ENCODE measurements at regions not wholly inside any gene's neighbourhood (a gene's known extent, or its start where the extent isn't known, plus 50 kb on each side); places are given as distances from the start of the nearest gene placed in this dataset.

- Histone ChIP-seq H3K4me3 (ENCODE audit: low read length) (no peak overlapping the region), H4K20me1 (ENCODE audit: insufficient read depth) (no peaks in the 10 kb centered on the region), H3K27me3 (ENCODE audit: insufficient read depth, low read depth, low read length) (no peaks in the 10 kb centered on the region), H3K27ac (ENCODE audit: low read length) (no peak overlapping the region), H2AFZ (ENCODE audit: low read depth, low read length) (no peak overlapping the region), H3K79me2 (replicated peaks; ENCODE audit: insufficient read depth, low read length) (no peaks in the 10 kb centered on the region), H3K9me2 (ENCODE audit: insufficient read depth, low read length) (no peaks in the 10 kb centered on the region), H3F3A (ENCODE audit: insufficient read depth, low read length, poor library complexity, severe bottlenecking) (no peaks in the 10 kb centered on the region), H3K9ac (ENCODE audit: low read length) (no peak overlapping the region), H3K9me3 (ENCODE audit: low read length) (no peaks in the 10 kb centered on the region), H3K36me3 (ENCODE audit: insufficient read depth, low read length) (no peaks in the 10 kb centered on the region), H3K4me2 (ENCODE audit: low read length) (no peak overlapping the region)
- TF ChIP-seq TAF1 (IDR thresholded peaks at IDR 0.05; ENCODE audit: low read depth), result no peak
- no peak for TF ChIP-seq SMC3 (conservative IDR thresholded peaks at IDR 0.05; ENCODE audit: poor library complexity)
- TF ChIP-seq MXI1 (conservative IDR thresholded peaks at IDR 0.05; ENCODE audit: poor library complexity, severe bottlenecking), result no peak
- no peak for TF ChIP-seq EP300 (conservative IDR thresholded peaks at IDR 0.05; ENCODE audit: poor library complexity, severe bottlenecking)
- no peak for TF ChIP-seq POLR2AphosphoS5 (IDR thresholded peaks at IDR 0.05)
- no peak for TF ChIP-seq EZH2 (IDR thresholded peaks at IDR 0.05; ENCODE audit: borderline replicate concordance, insufficient read depth, low read length, poor library complexity, severe bottlenecking)
- TF ChIP-seq CTCF (IDR thresholded peaks at IDR 0.05; ENCODE audit: poor library complexity, severe bottlenecking), result no peak
- no peak for TF ChIP-seq RAD21 (conservative IDR thresholded peaks at IDR 0.05)
- TF ChIP-seq REST (IDR thresholded peaks at IDR 0.05; ENCODE audit: borderline replicate concordance), result no peak
Observed at GRCh38 chr10:21077681-21078080, 180.6 kb upstream of the NEBL start.

GRCh38 chr10:21076381-21076780, 179.3 kb upstream of the NEBL start:
- Histone ChIP-seq H3K9ac (ENCODE audit: low read length) (no peak overlapping the region), H3K4me2 (ENCODE audit: low read length) (no peak overlapping the region), H3K9me3 (ENCODE audit: low read length) (no peaks in the 10 kb centered on the region), H3F3A (ENCODE audit: insufficient read depth, low read length, poor library complexity, severe bottlenecking) (no peaks in the 10 kb centered on the region), H3K36me3 (ENCODE audit: insufficient read depth, low read length) (no peaks in the 10 kb centered on the region), H3K79me2 (replicated peaks; ENCODE audit: insufficient read depth, low read length) (no peaks in the 10 kb centered on the region), H3K4me3 (ENCODE audit: low read length) (no peak overlapping the region), H2AFZ (ENCODE audit: low read depth, low read length) (no peak overlapping the region), H4K20me1 (ENCODE audit: insufficient read depth) (no peaks in the 10 kb centered on the region), H3K27me3 (ENCODE audit: insufficient read depth, low read depth, low read length) (no peaks in the 10 kb centered on the region), H3K27ac (ENCODE audit: low read length) (no peak overlapping the region), H3K9me2 (ENCODE audit: insufficient read depth, low read length) (no peaks in the 10 kb centered on the region)
- TF ChIP-seq REST (IDR thresholded peaks at IDR 0.05; ENCODE audit: borderline replicate concordance), result no peak
- no peak for TF ChIP-seq RAD21 (conservative IDR thresholded peaks at IDR 0.05)
- no peak for TF ChIP-seq TAF1 (IDR thresholded peaks at IDR 0.05; ENCODE audit: low read depth)
- no peak for TF ChIP-seq EZH2 (IDR thresholded peaks at IDR 0.05; ENCODE audit: borderline replicate concordance, insufficient read depth, low read length, poor library complexity, severe bottlenecking)
- no peak for TF ChIP-seq MXI1 (conservative IDR thresholded peaks at IDR 0.05; ENCODE audit: poor library complexity, severe bottlenecking)
- no peak for TF ChIP-seq EP300 (conservative IDR thresholded peaks at IDR 0.05; ENCODE audit: poor library complexity, severe bottlenecking)
- no peak for TF ChIP-seq SMC3 (conservative IDR thresholded peaks at IDR 0.05; ENCODE audit: poor library complexity)
